HG03442 (cell line): ENCODE measurements at regions not wholly inside any gene's neighbourhood (a gene's known extent, or its start where the extent isn't known, plus 50 kb on each side); places are given as distances from the start of the nearest gene placed in this dataset.

Source experiments
- ATAC-seq: cut with Tn5 transposase; IDR thresholded peaks from one replicate; pipeline ENCODE4 v1.9.1; 2021; ENCODE audit warnings: mild to moderate bottlenecking, moderate library complexity; ENCODE audit not compliant: unreplicated experiment

GRCh38 chr1:116230712-116231111 is 119.5 kb downstream of the MAB21L3 start:
- no peak for ATAC-seq

- no peak for ATAC-seq
Measured at GRCh38 chr1:116231752-116232151, 120.6 kb downstream of the MAB21L3 start.

GRCh38 chr1:116232989-116233514 is 121.9 kb downstream of the MAB21L3 start:
- no peak for ATAC-seq

GRCh38 chr1:116234429-116234828 is 123.2 kb downstream of the MAB21L3 start:
- no peak for ATAC-seq

GRCh38 chr1:116239916-116240315 is 128.7 kb downstream of the MAB21L3 start:
- no peak for ATAC-seq

- ATAC-seq, result no peak
Measured at GRCh38 chr1:116242741-116243140, 130.3 kb upstream of the ATP1A1 start.

- ATAC-seq, result no peak
Measured at GRCh38 chr1:116243333-116244054, 129.6 kb upstream of the ATP1A1 start.

GRCh38 chr1:116246174-116246573 is 126.9 kb upstream of the ATP1A1 start:
- ATAC-seq, result no peak

GRCh38 chr1:116252271-116252670 is 120.8 kb upstream of the ATP1A1 start:
- no peak for ATAC-seq

- ATAC-seq, result no peak
Measured at GRCh38 chr1:116252785-116253184, 120.3 kb upstream of the ATP1A1 start.

GRCh38 chr1:116253566-116254382 is 119.3 kb upstream of the ATP1A1 start:
- ATAC-seq, result no peak

GRCh38 chr1:116254776-116255175 is 118.3 kb upstream of the ATP1A1 start:
- ATAC-seq, result no peak

GRCh38 chr1:116255486-116256285 is 117.4 kb upstream of the ATP1A1 start:
- ATAC-seq, result no peak

GRCh38 chr1:116256286-116256649 is 116.8 kb upstream of the ATP1A1 start:
- no peak for ATAC-seq

GRCh38 chr1:116256875-116257274 is 116.2 kb upstream of the ATP1A1 start:
- ATAC-seq, result no peak

- ATAC-seq, result no peak
Measured at GRCh38 chr1:116257341-116257767, 115.7 kb upstream of the ATP1A1 start.

GRCh38 chr1:116257836-116258235 is 115.2 kb upstream of the ATP1A1 start:
- no peak for ATAC-seq

- ATAC-seq, result no peak
Measured at GRCh38 chr1:116258668-116259419, 114.2 kb upstream of the ATP1A1 start.

- no peak for ATAC-seq
Measured at GRCh38 chr1:116259663-116260062, 113.4 kb upstream of the ATP1A1 start.

GRCh38 chr1:116260115-116260514 is 112.9 kb upstream of the ATP1A1 start:
- no peak for ATAC-seq
